ENCODE measurements at regions not wholly inside any gene's neighbourhood (a gene's known extent, or its start where the extent isn't known, plus 50 kb on each side); places are given as distances from the start of the nearest gene placed in this dataset.

DNA sequence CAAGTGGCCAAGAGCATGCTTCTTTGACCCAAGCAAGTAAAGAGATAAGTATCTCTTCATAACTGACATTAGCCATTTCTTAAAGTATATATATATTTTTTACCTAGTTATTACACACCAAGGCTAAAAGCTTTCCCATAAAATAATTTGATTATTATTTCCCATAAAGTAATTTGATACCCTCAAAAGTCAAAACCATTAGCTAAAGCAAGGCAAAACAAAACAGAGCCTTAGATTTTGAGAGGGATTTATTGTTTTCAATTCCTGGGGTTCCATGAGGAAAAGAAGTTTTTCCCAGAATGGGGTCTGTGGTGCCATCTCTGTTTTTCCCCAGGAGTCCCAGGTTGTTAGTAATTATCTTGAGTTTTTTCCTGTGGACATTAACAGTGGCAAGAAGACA lies 125.5 kb upstream of the NUDT4 start:
- TF ChIP-seq EZH2 (IDR thresholded peaks at IDR 0.05; ENCODE audit: insufficient read depth, poor library complexity, severe bottlenecking), result no peak
- no peak for TF ChIP-seq EZH2phosphoT487 (IDR thresholded peaks at IDR 0.05; ENCODE audit: insufficient read depth, low read depth)
